Astrocyte of the hippocampus (primary cell): ENCODE measurements at regions not wholly inside any gene's neighbourhood (a gene's known extent, or its start where the extent isn't known, plus 50 kb on each side); places are given as distances from the start of the nearest gene placed in this dataset.

Source experiments
- DNase-seq: peaks from one replicate; pipeline ENCODE4 v3.0.0; 2011; ENCODE audit warnings: low read depth, low spot score

GRCh38 chr20:40493071-40493470 is 196.0 kb downstream of the MAFB start:
- peak; percentile 39 for DNase-seq

GRCh38 chr20:40491009-40491590 is 197.9 kb downstream of the MAFB start:
- DNase-seq: no peak

GRCh38 chr20:40489886-40490285 is 199.2 kb downstream of the MAFB start:
- DNase-seq: peak; percentile 76

GRCh38 chr20:40488401-40488800 is 200.6 kb downstream of the MAFB start:
- no peak for DNase-seq

GRCh38 chr20:40486297-40486696 is 202.7 kb downstream of the MAFB start:
- no peak for DNase-seq

- no peak for DNase-seq
Observed at GRCh38 chr20:40481743-40482458, 207.1 kb downstream of the MAFB start.

GRCh38 chr20:40481337-40481736 is 207.7 kb downstream of the MAFB start:
- no peak for DNase-seq

- DNase-seq: no peak
Observed at GRCh38 chr20:40477805-40478204, 211.2 kb downstream of the MAFB start.

GRCh38 chr20:40476461-40476860 is 212.6 kb downstream of the MAFB start:
- DNase-seq: no peak

GRCh38 chr20:40472905-40473304 is 216.1 kb downstream of the MAFB start:
- no peak for DNase-seq

- no peak for DNase-seq
Observed at GRCh38 chr20:40471261-40471629, 217.8 kb downstream of the MAFB start.

- no peak for DNase-seq
Observed at GRCh38 chr20:40470445-40471260, 218.4 kb downstream of the MAFB start.

- DNase-seq: no peak
Observed at GRCh38 chr20:40468759-40469158, 220.3 kb downstream of the MAFB start.

- DNase-seq: no peak
Observed at GRCh38 chr20:40467703-40468411, 221.2 kb downstream of the MAFB start.

- no peak for DNase-seq
Observed at GRCh38 chr20:40467067-40467466, 222.0 kb downstream of the MAFB start.

GRCh38 chr20:40464731-40465208 is 224.3 kb downstream of the MAFB start:
- no peak for DNase-seq

GRCh38 chr20:40463171-40463570 is 225.9 kb downstream of the MAFB start:
- no peak for DNase-seq

- no peak for DNase-seq
Observed at GRCh38 chr20:40462566-40462965, 226.5 kb downstream of the MAFB start.

GRCh38 chr20:40459299-40459698 is 229.7 kb downstream of the MAFB start:
- DNase-seq: no peak

GRCh38 chr20:40457404-40457803 is 231.6 kb downstream of the MAFB start:
- DNase-seq: no peak

- DNase-seq: no peak
Observed at GRCh38 chr20:40452758-40453157, 236.3 kb downstream of the MAFB start.

- no peak for DNase-seq
Observed at GRCh38 chr20:40451552-40451951, 237.5 kb downstream of the MAFB start.
